Hematopoietic multipotent progenitor cell (in vitro differentiated cells): ENCODE measurements at regions not wholly inside any gene's neighbourhood (a gene's known extent, or its start where the extent isn't known, plus 50 kb on each side); places are given as distances from the start of the nearest gene placed in this dataset.
"Not testable (repeated sequence)": the region's sequence is repeated elsewhere in the genome, so short reads cannot be mapped to it uniquely, and the experiment has no call there.

Experiments used
- DNase-seq, 3 donors: peaks; one replicate each; pipeline ENCODE4 v3.0.0-alpha.2; 2011 to 2015; ENCODE audit warnings: low read depth in 2 of 3, low spot score in 2 of 3

GRCh38 chr13:58463841-58464240, 832.3 kb downstream of the PCDH17 start:
- DNase-seq: no peak

GRCh38 chr13:58467176-58467575, 835.6 kb downstream of the PCDH17 start:
- DNase-seq: no peak

- DNase-seq: no peak
Measured at GRCh38 chr13:58472483-58472882, 840.9 kb downstream of the PCDH17 start.

- DNase-seq: no peak
Measured at GRCh38 chr13:58474581-58474980, 843.0 kb downstream of the PCDH17 start.

- DNase-seq: no peak
Measured at GRCh38 chr13:58476206-58476918, 844.8 kb downstream of the PCDH17 start.

- no peak for DNase-seq
Measured at GRCh38 chr13:58478858-58479257, 847.3 kb downstream of the PCDH17 start.

- no peak for DNase-seq
Measured at GRCh38 chr13:58480061-58480460, 848.5 kb downstream of the PCDH17 start.

- DNase-seq: no peak
Measured at GRCh38 chr13:58488251-58488650, 856.7 kb downstream of the PCDH17 start.

GRCh38 chr13:58495668-58496067, 864.1 kb downstream of the PCDH17 start:
- no peak for DNase-seq

- DNase-seq: no peak
Measured at GRCh38 chr13:58500938-58501337, 869.4 kb downstream of the PCDH17 start.

- DNase-seq: not testable (repeated sequence)
Measured at GRCh38 chr13:58504202-58504700, 872.7 kb downstream of the PCDH17 start.

- DNase-seq: not testable (repeated sequence)
Measured at GRCh38 chr13:58505262-58505920, 873.8 kb downstream of the PCDH17 start.

GRCh38 chr13:58528351-58528750, 896.8 kb downstream of the PCDH17 start:
- DNase-seq: no peak

GRCh38 chr13:58531614-58532013, 900.1 kb downstream of the PCDH17 start:
- no peak for DNase-seq

- DNase-seq: no peak
Measured at GRCh38 chr13:58542530-58542929, 911.0 kb downstream of the PCDH17 start.

- no peak for DNase-seq
Measured at GRCh38 chr13:58547419-58547818, 915.9 kb downstream of the PCDH17 start.

GRCh38 chr13:58566176-58566575, 934.6 kb downstream of the PCDH17 start:
- DNase-seq: no peak

GRCh38 chr13:58573743-58574142, 942.2 kb downstream of the PCDH17 start:
- peak in 2 of 3 donors; percentile 41 to 84 for DNase-seq

- DNase-seq: no peak
Measured at GRCh38 chr13:58574791-58575190, 943.2 kb downstream of the PCDH17 start.

- DNase-seq: no peak
Measured at GRCh38 chr13:58579468-58579867, 947.9 kb downstream of the PCDH17 start.

- DNase-seq: no peak
Measured at GRCh38 chr13:58583966-58584365, 952.4 kb downstream of the PCDH17 start.

GRCh38 chr13:58584610-58585009, 953.1 kb downstream of the PCDH17 start:
- no peak for DNase-seq
